ACC112 (cell line): ENCODE measurements at regions not wholly inside any gene's neighbourhood (a gene's known extent, or its start where the extent isn't known, plus 50 kb on each side); places are given as distances from the start of the nearest gene placed in this dataset.
"Not testable (repeated sequence)": the region's sequence is repeated elsewhere in the genome, so short reads cannot be mapped to it uniquely, and the experiment has no call there.

Source experiments
- H2AFZ ChIP-seq: fragments of 200-600 bp; sonication (generic); one replicate; pipeline ENCODE4 v1.6.0; 2017; ENCODE audit warnings: antibody characterized with exemption, low read length; ENCODE audit not compliant: unreplicated experiment
- H3K27ac ChIP-seq: fragments of 200-600 bp; sonication (generic); 2 replicates; pipeline ENCODE4 v1.5.1; 2014; ENCODE audit warnings: low read depth, mild to moderate bottlenecking, antibody characterized with exemption, low read length, moderate library complexity
- H3K27me3 ChIP-seq: fragments of 200-600 bp; sonication (generic); 2 replicates; pipeline ENCODE4 v1.6.1; 2014; ENCODE audit warnings: mild to moderate bottlenecking, antibody characterized with exemption, low read length, moderate library complexity, mixed read lengths; ENCODE audit not compliant: insufficient read depth
- H3K36me3 ChIP-seq: fragments of 200-600 bp; sonication (generic); 2 replicates; pipeline ENCODE4 v1.6.1; 2016; ENCODE audit warnings: mild to moderate bottlenecking, antibody characterized with exemption, low read length, moderate library complexity, mixed read lengths; ENCODE audit not compliant: insufficient read depth
- H3K4me1 ChIP-seq: fragments of 200-600 bp; sonication (generic); one replicate; pipeline ENCODE4 v1.6.1; 2016; ENCODE audit warnings: low read length, mixed read lengths; ENCODE audit not compliant: insufficient read depth, unreplicated experiment, control insufficient read depth
- H3K4me3 ChIP-seq: fragments of 200-600 bp; sonication (generic); 2 replicates; pipeline ENCODE4 v1.5.1; 2014; ENCODE audit warnings: mild to moderate bottlenecking, low read depth, low read length
- H3K79me2 ChIP-seq: fragments of 200-600 bp; sonication (generic); one replicate; pipeline ENCODE4 v1.6.0; 2016; ENCODE audit warnings: low read length; ENCODE audit not compliant: control insufficient read depth, unreplicated experiment, insufficient read depth

- H3K27me3 ChIP-seq = peaks cover 26% of the 10 kb centered on the region
- no peak overlapping the region for H3K27ac ChIP-seq
- H2AFZ ChIP-seq = no peak overlapping the region
- no peaks in the 10 kb centered on the region for H3K79me2 ChIP-seq
- H3K4me3 ChIP-seq = peak overlapping the region; percentile 77
- H3K4me1 ChIP-seq = peaks cover 3% of the 10 kb centered on the region
- H3K36me3 ChIP-seq = no peaks in the 10 kb centered on the region
Measured at GRCh38 chr15:98547275-98547674, 101.1 kb upstream of the IGF1R start.

- Histone ChIP-seq H3K27ac (peak overlapping the region; percentile 9; the same call in 1 of the 2 replicates), H3K4me1 (peaks cover 3% of the 10 kb centered on the region), H2AFZ (peak overlapping the region; percentile 85), H3K4me3 (peak overlapping the region; percentile 77), H3K79me2 (no peaks in the 10 kb centered on the region), H3K36me3 (no peaks in the 10 kb centered on the region), H3K27me3 (peaks cover 30% of the 10 kb centered on the region)
Measured at GRCh38 chr15:98547741-98548138, 100.6 kb upstream of the IGF1R start.

GRCh38 chr15:98548139-98548971 is 100.0 kb upstream of the IGF1R start:
- peak overlapping the region; percentile 85 for H2AFZ ChIP-seq
- peak overlapping the region; percentile 61; the same call in 1 of the 2 replicates for H3K27ac ChIP-seq
- H3K4me3 ChIP-seq = peak overlapping the region; percentile 77
- H3K4me1 ChIP-seq = peaks cover 3% of the 10 kb centered on the region
- H3K36me3 ChIP-seq = no peaks in the 10 kb centered on the region
- no peaks in the 10 kb centered on the region for H3K79me2 ChIP-seq
- peaks cover 36% of the 10 kb centered on the region for H3K27me3 ChIP-seq

- Histone ChIP-seq H3K27me3 (peaks cover 39% of the 10 kb centered on the region), H3K27ac (no peak overlapping the region), H2AFZ (peak overlapping the region; percentile 85), H3K4me3 (peak overlapping the region; percentile 77), H3K4me1 (peaks cover 3% of the 10 kb centered on the region), H3K79me2 (no peaks in the 10 kb centered on the region), H3K36me3 (no peaks in the 10 kb centered on the region)
Measured at GRCh38 chr15:98549003-98549402, 99.3 kb upstream of the IGF1R start.

- H3K79me2 ChIP-seq = no peaks in the 10 kb centered on the region
- no peak overlapping the region for H3K27ac ChIP-seq
- H3K36me3 ChIP-seq = no peaks in the 10 kb centered on the region
- peaks cover 3% of the 10 kb centered on the region for H3K4me1 ChIP-seq
- H2AFZ ChIP-seq = no peak overlapping the region
- no peak overlapping the region for H3K4me3 ChIP-seq
- H3K27me3 ChIP-seq = peaks cover 46% of the 10 kb centered on the region
Measured at GRCh38 chr15:98549741-98550140, 98.6 kb upstream of the IGF1R start.

- not testable (repeated sequence) for H3K4me1 ChIP-seq, H3K36me3 ChIP-seq, H3K79me2 ChIP-seq, H2AFZ ChIP-seq, H3K27ac ChIP-seq, H3K4me3 ChIP-seq
- H3K27me3 ChIP-seq = peaks cover 52% of the 10 kb centered on the region
Measured at GRCh38 chr15:98550363-98550762, 98.0 kb upstream of the IGF1R start.

GRCh38 chr15:98551936-98552562 is 96.3 kb upstream of the IGF1R start:
- H3K27me3 ChIP-seq = peaks cover 54% of the 10 kb centered on the region
- no peak overlapping the region for H2AFZ ChIP-seq
- H3K27ac ChIP-seq = no peak overlapping the region
- H3K36me3 ChIP-seq = no peaks in the 10 kb centered on the region
- peaks cover 3% of the 10 kb centered on the region for H3K4me1 ChIP-seq
- H3K4me3 ChIP-seq = no peak overlapping the region
- no peaks in the 10 kb centered on the region for H3K79me2 ChIP-seq

- H3K27me3 ChIP-seq = peaks cover 67% of the 10 kb centered on the region
Measured at GRCh38 chr15:98554272-98555172, 93.8 kb upstream of the IGF1R start.

GRCh38 chr15:98555173-98555515 is 93.2 kb upstream of the IGF1R start:
- Histone ChIP-seq H3K27me3 (peaks cover 73% of the 10 kb centered on the region), H2AFZ (no peak overlapping the region), H3K36me3 (no peaks in the 10 kb centered on the region), H3K4me1 (no peaks in the 10 kb centered on the region), H3K4me3 (no peak overlapping the region), H3K27ac (no peak overlapping the region), H3K79me2 (no peaks in the 10 kb centered on the region)

More at GRCh38 chr15:98554272-98555172, 93.8 kb upstream of the IGF1R start:
- Histone ChIP-seq H3K36me3 (no peaks in the 10 kb centered on the region), H3K4me3 (no peak overlapping the region), H3K79me2 (no peaks in the 10 kb centered on the region), H2AFZ (no peak overlapping the region), H3K4me1 (no peaks in the 10 kb centered on the region), H3K27ac (no peak overlapping the region)

GRCh38 chr15:98556321-98556720 is 92.0 kb upstream of the IGF1R start:
- H3K36me3 ChIP-seq = no peaks in the 10 kb centered on the region
- H2AFZ ChIP-seq = no peak overlapping the region
- no peaks in the 10 kb centered on the region for H3K4me1 ChIP-seq
- H3K27me3 ChIP-seq = peaks cover 76% of the 10 kb centered on the region
- H3K4me3 ChIP-seq = no peak overlapping the region
- no peak overlapping the region for H3K27ac ChIP-seq
- no peaks in the 10 kb centered on the region for H3K79me2 ChIP-seq
